ENCODE measurements at regions not wholly inside any gene's neighbourhood (a gene's known extent, or its start where the extent isn't known, plus 50 kb on each side); places are given as distances from the start of the nearest gene placed in this dataset.
"Not testable (repeated sequence)": the region's sequence is repeated elsewhere in the genome, so short reads cannot be mapped to it uniquely, and the experiment has no call there.

GRCh38 chr5:62250085-62250484 lies 55.9 kb upstream of the KIF2A start:
- not testable (repeated sequence) for H3K23ac ChIP-seq (ENCODE audit: low read depth, low read length, poor library complexity); H3K4me2 ChIP-seq (ENCODE audit: insufficient read depth, low read length, poor library complexity, severe bottlenecking); H2AFZ ChIP-seq (ENCODE audit: low read length); H2BK120ac ChIP-seq (ENCODE audit: low read depth, low read length); H3K18ac ChIP-seq (ENCODE audit: low read length); H4K8ac ChIP-seq (ENCODE audit: low read depth, low read length); DNase-seq (ENCODE audit: low spot score); H2BK12ac ChIP-seq (ENCODE audit: low read length); H2BK5ac ChIP-seq (ENCODE audit: low read length); H3K4me3 ChIP-seq (ENCODE audit: low read length in 2 of 2); H3K14ac ChIP-seq (ENCODE audit: low read length); H3K79me1 ChIP-seq (ENCODE audit: low read depth, low read length); H3K36me3 ChIP-seq (replicated peaks in 1 of 2; ENCODE audit: control insufficient read depth in 2 of 2, insufficient read depth in 2 of 2, low read length in 2 of 2); H3K9ac ChIP-seq (ENCODE audit: low read depth, low read length, poor library complexity); H4K91ac ChIP-seq (ENCODE audit: low read depth, low read length, poor library complexity); H3K27me3 ChIP-seq (ENCODE audit: control insufficient read depth in 3 of 3, insufficient read depth in 3 of 3, low read depth in 1 of 3, low read length in 3 of 3); H2AK5ac ChIP-seq (ENCODE audit: low read depth, low read length); H3K4ac ChIP-seq (ENCODE audit: low read length); H3K4me1 ChIP-seq (ENCODE audit: control insufficient read depth in 2 of 2, insufficient read depth in 1 of 2, low read depth in 1 of 2, low read length in 2 of 2); H3K9me3 ChIP-seq (replicated peaks in 1 of 2; ENCODE audit: control insufficient read depth in 2 of 2, insufficient read depth in 1 of 2, low read depth in 1 of 2, low read length in 2 of 2); H2BK15ac ChIP-seq (ENCODE audit: low read length); H3K27ac ChIP-seq (replicated peaks; ENCODE audit: low read length)
- WGBS, 2 donors (ENCODE audit: extremely low coverage in 2 of 2, insufficient read length in 2 of 2, insufficient replicate concordance in 1 of 2), result no CpG with 5 or more reads among the region's 3 CpGs

- not testable (repeated sequence) for H3K4me3 ChIP-seq (ENCODE audit: low read length in 2 of 2); H2AFZ ChIP-seq (ENCODE audit: low read length); H2AK5ac ChIP-seq (ENCODE audit: low read depth, low read length); H4K91ac ChIP-seq (ENCODE audit: low read depth, low read length, poor library complexity); H3K27ac ChIP-seq (replicated peaks; ENCODE audit: low read length); H3K9ac ChIP-seq (ENCODE audit: low read depth, low read length, poor library complexity); H3K36me3 ChIP-seq (replicated peaks in 1 of 2; ENCODE audit: control insufficient read depth in 2 of 2, insufficient read depth in 2 of 2, low read length in 2 of 2); H2BK120ac ChIP-seq (ENCODE audit: low read depth, low read length); H2BK5ac ChIP-seq (ENCODE audit: low read length); H3K27me3 ChIP-seq (ENCODE audit: control insufficient read depth in 3 of 3, insufficient read depth in 3 of 3, low read depth in 1 of 3, low read length in 3 of 3); H3K14ac ChIP-seq (ENCODE audit: low read length); H3K79me1 ChIP-seq (ENCODE audit: low read depth, low read length); H3K4me2 ChIP-seq (ENCODE audit: insufficient read depth, low read length, poor library complexity, severe bottlenecking); H4K8ac ChIP-seq (ENCODE audit: low read depth, low read length); H3K9me3 ChIP-seq (replicated peaks in 1 of 2; ENCODE audit: control insufficient read depth in 2 of 2, insufficient read depth in 1 of 2, low read depth in 1 of 2, low read length in 2 of 2); H2BK15ac ChIP-seq (ENCODE audit: low read length); H2BK12ac ChIP-seq (ENCODE audit: low read length); H3K23ac ChIP-seq (ENCODE audit: low read depth, low read length, poor library complexity); H3K4me1 ChIP-seq (ENCODE audit: control insufficient read depth in 2 of 2, insufficient read depth in 1 of 2, low read depth in 1 of 2, low read length in 2 of 2); H3K4ac ChIP-seq (ENCODE audit: low read length); H3K18ac ChIP-seq (ENCODE audit: low read length); DNase-seq (ENCODE audit: low spot score)
- no CpG with 5 or more reads among the region's 4 CpGs for WGBS, 2 donors (ENCODE audit: extremely low coverage in 2 of 2, insufficient read length in 2 of 2, insufficient replicate concordance in 1 of 2)
Observed at GRCh38 chr5:62250919-62251318, 55.1 kb upstream of the KIF2A start.

- not testable (repeated sequence) for H2BK15ac ChIP-seq (ENCODE audit: low read length); H3K14ac ChIP-seq (ENCODE audit: low read length); H3K4me1 ChIP-seq (ENCODE audit: control insufficient read depth in 2 of 2, insufficient read depth in 1 of 2, low read depth in 1 of 2, low read length in 2 of 2); H3K36me3 ChIP-seq (replicated peaks in 1 of 2; ENCODE audit: control insufficient read depth in 2 of 2, insufficient read depth in 2 of 2, low read length in 2 of 2); H2BK120ac ChIP-seq (ENCODE audit: low read depth, low read length); H3K18ac ChIP-seq (ENCODE audit: low read length); H3K27ac ChIP-seq (replicated peaks; ENCODE audit: low read length); H3K9ac ChIP-seq (ENCODE audit: low read depth, low read length, poor library complexity); H2AK5ac ChIP-seq (ENCODE audit: low read depth, low read length); DNase-seq (ENCODE audit: low spot score); H3K23ac ChIP-seq (ENCODE audit: low read depth, low read length, poor library complexity); H3K27me3 ChIP-seq (ENCODE audit: control insufficient read depth in 3 of 3, insufficient read depth in 3 of 3, low read depth in 1 of 3, low read length in 3 of 3); H2BK12ac ChIP-seq (ENCODE audit: low read length); H3K9me3 ChIP-seq (replicated peaks in 1 of 2; ENCODE audit: control insufficient read depth in 2 of 2, insufficient read depth in 1 of 2, low read depth in 1 of 2, low read length in 2 of 2); H4K91ac ChIP-seq (ENCODE audit: low read depth, low read length, poor library complexity); H2AFZ ChIP-seq (ENCODE audit: low read length); H3K79me1 ChIP-seq (ENCODE audit: low read depth, low read length); H3K4me2 ChIP-seq (ENCODE audit: insufficient read depth, low read length, poor library complexity, severe bottlenecking); H4K8ac ChIP-seq (ENCODE audit: low read depth, low read length); H3K4me3 ChIP-seq (ENCODE audit: low read length in 2 of 2); H3K4ac ChIP-seq (ENCODE audit: low read length); H2BK5ac ChIP-seq (ENCODE audit: low read length)
- WGBS, 2 donors (ENCODE audit: extremely low coverage in 2 of 2, insufficient read length in 2 of 2, insufficient replicate concordance in 1 of 2), result no CpG with 5 or more reads among the region's 2 CpGs
Observed at GRCh38 chr5:62252519-62252918, 53.5 kb upstream of the KIF2A start.

GRCh38 chr5:62255551-62255950 lies 50.5 kb upstream of the KIF2A start:
- not testable (repeated sequence) for H3K4me1 ChIP-seq (ENCODE audit: control insufficient read depth in 2 of 2, insufficient read depth in 1 of 2, low read depth in 1 of 2, low read length in 2 of 2); H3K4ac ChIP-seq (ENCODE audit: low read length); H3K23ac ChIP-seq (ENCODE audit: low read depth, low read length, poor library complexity); H3K9me3 ChIP-seq (replicated peaks in 1 of 2; ENCODE audit: control insufficient read depth in 2 of 2, insufficient read depth in 1 of 2, low read depth in 1 of 2, low read length in 2 of 2); DNase-seq (ENCODE audit: low spot score); H4K91ac ChIP-seq (ENCODE audit: low read depth, low read length, poor library complexity); H4K8ac ChIP-seq (ENCODE audit: low read depth, low read length); H2BK15ac ChIP-seq (ENCODE audit: low read length); H3K4me2 ChIP-seq (ENCODE audit: insufficient read depth, low read length, poor library complexity, severe bottlenecking); H3K18ac ChIP-seq (ENCODE audit: low read length); H2AK5ac ChIP-seq (ENCODE audit: low read depth, low read length); H3K79me1 ChIP-seq (ENCODE audit: low read depth, low read length); H3K4me3 ChIP-seq (ENCODE audit: low read length in 2 of 2); H3K36me3 ChIP-seq (replicated peaks in 1 of 2; ENCODE audit: control insufficient read depth in 2 of 2, insufficient read depth in 2 of 2, low read length in 2 of 2); H2BK12ac ChIP-seq (ENCODE audit: low read length); H3K9ac ChIP-seq (ENCODE audit: low read depth, low read length, poor library complexity); H2AFZ ChIP-seq (ENCODE audit: low read length); H3K27me3 ChIP-seq (ENCODE audit: control insufficient read depth in 3 of 3, insufficient read depth in 3 of 3, low read depth in 1 of 3, low read length in 3 of 3); H2BK120ac ChIP-seq (ENCODE audit: low read depth, low read length); H2BK5ac ChIP-seq (ENCODE audit: low read length); H3K14ac ChIP-seq (ENCODE audit: low read length); H3K27ac ChIP-seq (replicated peaks; ENCODE audit: low read length)
- WGBS, 2 donors (ENCODE audit: extremely low coverage in 2 of 2, insufficient read length in 2 of 2, insufficient replicate concordance in 1 of 2), result no CpG with 5 or more reads among the region's 1 CpG
